AG09319 (cell line): ENCODE measurements at regions not wholly inside any gene's neighbourhood (a gene's known extent, or its start where the extent isn't known, plus 50 kb on each side); places are given as distances from the start of the nearest gene placed in this dataset.
A peak's percentile ranks its signal among the peaks of the same experiment; 100 is the strongest.

Experiments used
- DNase-seq: peaks from one replicate; pipeline ENCODE4 v3.0.0-alpha.2; 2010; ENCODE audit warnings: low read depth; ENCODE audit errors: extremely low read depth
- CTCF ChIP-seq: IDR thresholded peaks from 2 replicates; pipeline ENCODE4 v1.5.1; 2011; ENCODE audit warnings: low read depth, mild to moderate bottlenecking, inconsistent platforms, low read length, moderate library complexity

GRCh38 chr5:103624035-103624480 is 61.5 kb upstream of the NUDT12 start:
- DNase-seq: peak; percentile 1
- no peak for TF ChIP-seq CTCF

- TF ChIP-seq CTCF: no peak
- DNase-seq: no peak
Observed at GRCh38 chr5:103623425-103623824, 60.8 kb upstream of the NUDT12 start.

GRCh38 chr5:103621548-103621930 is 59.0 kb upstream of the NUDT12 start:
- no peak for TF ChIP-seq CTCF
- DNase-seq: no peak

GRCh38 chr5:103620851-103621547 is 58.4 kb upstream of the NUDT12 start:
- TF ChIP-seq CTCF: no peak
- DNase-seq: no peak

- no peak for TF ChIP-seq CTCF
- DNase-seq: no peak
Observed at GRCh38 chr5:103617913-103618312, 55.3 kb upstream of the NUDT12 start.

- no peak for TF ChIP-seq CTCF
- no peak for DNase-seq
Observed at GRCh38 chr5:103617090-103617489, 54.5 kb upstream of the NUDT12 start.

- no peak for TF ChIP-seq CTCF
- DNase-seq: no peak
Observed at GRCh38 chr5:103612545-103612944, 50.0 kb upstream of the NUDT12 start.
